ENCODE measurements at regions not wholly inside any gene's neighbourhood (a gene's known extent, or its start where the extent isn't known, plus 50 kb on each side); places are given as distances from the start of the nearest gene placed in this dataset.

GRCh38 chr3:182357928-182358327 lies 435.4 kb upstream of the ATP11B start:
- DNase-seq (ENCODE audit: low spot score), result no peak

DNA sequence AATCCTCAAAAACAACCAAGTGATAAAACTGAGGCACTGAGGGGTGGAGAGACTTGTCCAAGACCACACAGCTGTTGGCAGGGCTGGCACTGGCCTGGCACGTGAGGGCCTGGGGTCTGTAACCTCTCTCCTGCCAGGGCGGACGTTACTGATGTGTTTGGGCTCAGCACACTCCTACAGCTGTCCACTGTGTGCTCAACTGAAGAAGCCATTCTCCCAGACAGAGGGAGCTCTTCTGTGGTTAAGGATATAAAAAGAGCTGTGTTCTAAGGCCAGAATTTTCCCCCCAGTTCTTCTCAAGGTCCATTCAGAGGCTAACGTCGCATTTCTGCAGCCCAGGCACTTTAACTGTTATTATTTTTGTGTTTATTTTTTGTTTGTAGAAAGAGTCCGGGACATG lies 429.0 kb upstream of the ATP11B start:
- DNase-seq (ENCODE audit: low spot score), result no peak

DNA sequence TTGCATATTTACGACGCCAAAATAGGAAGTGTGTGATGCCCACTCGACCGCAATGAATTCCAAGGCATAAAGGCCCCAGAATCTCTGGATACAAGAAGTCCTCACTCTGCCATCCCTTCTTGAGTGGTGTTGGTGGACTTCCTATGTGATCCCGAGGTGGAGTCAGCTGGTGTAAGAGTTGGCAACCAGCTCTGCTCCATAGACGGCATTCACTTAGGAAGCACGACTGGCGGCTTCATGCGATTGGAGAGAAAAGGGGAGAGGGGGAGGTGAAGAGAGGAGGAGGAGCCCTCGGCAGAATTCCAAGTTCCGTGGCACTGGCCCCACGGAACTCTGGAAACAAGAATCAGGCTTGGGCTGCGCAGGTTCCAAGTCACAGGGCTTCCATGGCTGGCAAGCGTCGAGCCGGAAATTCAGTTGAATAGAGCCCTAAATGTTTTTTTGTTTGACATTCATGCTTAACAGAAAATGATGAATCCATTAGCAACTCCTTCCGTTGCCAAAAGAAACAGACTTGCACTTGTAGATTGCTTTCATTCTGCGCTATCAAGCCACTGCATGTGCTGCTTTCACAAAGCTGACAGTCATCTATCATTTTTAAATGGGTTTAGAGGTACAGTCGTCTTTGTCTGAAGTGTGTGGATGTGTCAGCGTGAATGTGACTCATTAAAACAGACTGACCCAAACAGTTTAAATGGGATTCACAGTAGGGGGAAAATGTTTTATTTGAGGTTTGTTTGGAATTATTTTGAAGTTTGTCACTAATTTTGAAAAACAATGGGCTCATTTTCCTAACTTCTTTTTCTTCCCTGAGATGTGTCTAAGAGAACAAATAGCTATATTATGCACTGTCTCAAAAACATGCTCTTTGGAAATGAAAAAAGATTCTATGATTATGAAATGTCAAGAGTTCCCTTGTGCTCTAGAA lies 428.3 kb upstream of the ATP11B start:
- no peak for DNase-seq (ENCODE audit: low spot score)

- DNase-seq (ENCODE audit: low spot score), result no peak
These were observed 426.6 kb upstream of the ATP11B start for GRCh38 chr3:182366746-182367145.

DNA sequence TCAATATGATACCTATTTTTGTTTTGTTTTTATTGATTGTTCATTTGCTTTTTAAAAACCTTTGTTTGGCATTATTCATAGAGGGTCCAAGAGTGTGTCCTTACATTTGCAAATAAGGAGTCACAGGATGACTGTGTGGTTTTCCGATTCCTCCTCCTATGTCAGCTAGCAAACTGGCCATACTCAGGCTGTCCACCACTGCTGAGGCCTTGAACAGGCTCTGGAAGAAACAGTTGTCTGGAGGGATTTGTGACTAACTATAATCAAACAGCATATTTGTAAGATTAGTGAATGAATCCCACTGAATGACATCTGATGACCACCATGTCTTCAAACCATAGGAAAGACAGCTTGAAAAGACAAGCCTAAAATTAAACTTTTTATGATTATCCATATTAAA lies 423.4 kb upstream of the ATP11B start:
- no peak for DNase-seq (ENCODE audit: low spot score)

GRCh38 chr3:182370949-182371348 lies 422.4 kb upstream of the ATP11B start:
- DNase-seq (ENCODE audit: low spot score), result no peak

GRCh38 chr3:182375916-182376315 lies 417.4 kb upstream of the ATP11B start:
- DNase-seq (ENCODE audit: low spot score), result no peak

- no peak for DNase-seq (ENCODE audit: low spot score)
These were observed 411.0 kb upstream of the ATP11B start for GRCh38 chr3:182382112-182382857.

DNA sequence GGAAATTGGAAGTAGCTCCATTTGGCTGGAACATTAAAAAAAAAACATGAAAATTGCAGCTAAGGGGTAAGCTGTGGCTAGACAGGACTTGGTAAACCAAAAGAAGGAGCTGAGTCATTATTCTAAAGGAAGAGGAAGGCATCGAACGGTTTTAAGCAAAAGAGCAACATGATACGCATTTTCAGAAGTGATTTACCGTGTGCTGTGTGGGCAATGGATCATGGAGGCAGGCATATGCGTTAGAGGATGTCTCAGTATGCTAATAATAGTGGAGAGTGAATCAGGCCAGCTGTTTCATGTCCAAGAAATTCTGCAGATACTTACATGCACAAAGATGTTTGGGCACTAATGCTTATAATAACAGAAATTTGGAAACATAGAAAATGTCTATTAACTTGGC lies 409.1 kb upstream of the ATP11B start:
- no peak for DNase-seq (ENCODE audit: low spot score)

GRCh38 chr3:182385356-182385755 lies 407.9 kb upstream of the ATP11B start:
- no peak for DNase-seq (ENCODE audit: low spot score)

GRCh38 chr3:182388506-182388905 lies 404.8 kb upstream of the ATP11B start:
- DNase-seq (ENCODE audit: low spot score), result no peak

- DNase-seq (ENCODE audit: low spot score), result no peak
These were observed 404.1 kb upstream of the ATP11B start for GRCh38 chr3:182389071-182389815.

DNA sequence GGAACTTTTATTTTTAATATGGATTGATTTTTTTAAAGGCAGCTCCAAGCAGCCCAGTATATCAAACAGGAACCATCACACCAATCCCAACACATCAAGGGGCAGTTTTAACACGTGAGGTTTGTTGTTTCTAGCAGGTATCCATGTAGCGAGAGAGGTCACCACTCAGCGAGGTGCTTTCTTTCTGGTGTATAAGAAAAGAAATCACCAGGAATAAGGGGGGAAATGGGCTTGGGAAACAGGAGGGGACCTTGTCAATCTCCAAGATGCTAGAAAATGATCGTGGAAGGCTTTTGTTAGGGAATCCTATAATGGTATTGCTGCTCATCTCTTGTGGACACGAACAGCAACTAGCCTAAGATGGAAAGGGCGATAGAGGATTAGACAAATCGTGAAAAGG lies 402.9 kb upstream of the ATP11B start:
- no peak for DNase-seq (ENCODE audit: low spot score)

- DNase-seq (ENCODE audit: low spot score), result no peak
These were observed 400.9 kb upstream of the ATP11B start for GRCh38 chr3:182392182-182392937.

DNA sequence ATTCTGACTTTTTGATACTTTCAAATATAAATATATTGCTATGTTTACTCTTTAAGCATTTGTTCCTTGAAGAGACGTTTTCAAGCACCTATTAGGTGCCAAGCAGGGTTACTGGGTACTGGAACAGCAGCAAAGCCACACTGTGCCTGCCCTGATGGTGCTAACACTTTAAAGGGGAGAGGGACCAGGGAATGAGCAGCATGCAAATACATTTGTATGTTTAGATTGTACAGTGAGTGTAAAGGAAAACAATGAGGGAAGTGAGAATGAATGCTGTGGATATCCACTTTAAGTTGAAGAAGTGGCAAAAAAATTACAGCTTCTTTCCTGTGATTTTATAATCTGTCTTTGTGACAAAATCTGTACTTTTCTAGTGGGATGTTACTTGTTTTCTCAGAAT lies 400.2 kb upstream of the ATP11B start:
- DNase-seq (ENCODE audit: low spot score), result no peak

DNA sequence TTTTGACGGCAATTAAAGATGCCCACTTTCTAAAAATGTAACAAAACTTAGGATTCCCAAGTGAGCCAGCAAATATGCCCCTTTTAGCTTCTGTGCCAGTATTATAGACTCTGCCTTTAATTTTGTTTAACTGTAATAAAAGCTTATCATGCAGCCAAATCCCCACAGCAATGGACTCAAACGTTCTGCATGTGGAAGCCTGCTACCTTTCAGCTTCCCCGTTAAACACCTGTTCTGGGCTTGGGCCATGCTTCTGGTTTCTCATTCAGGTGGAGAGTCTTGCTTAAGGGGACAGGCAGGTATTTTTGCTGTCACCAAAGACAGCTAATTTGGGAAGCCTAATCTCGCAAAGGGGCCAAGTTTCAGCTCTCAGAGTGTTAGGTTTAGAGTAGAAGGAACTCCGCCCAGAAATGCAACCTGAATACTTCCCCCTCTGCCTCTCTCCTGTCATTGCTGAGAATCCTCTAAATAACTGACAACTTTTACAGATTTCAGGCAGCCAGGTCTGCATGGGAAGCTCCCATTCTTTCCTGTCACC lies 399.4 kb upstream of the ATP11B start:
- DNase-seq (ENCODE audit: low spot score), result no peak

GRCh38 chr3:182397164-182397563 lies 396.1 kb upstream of the ATP11B start:
- DNase-seq (ENCODE audit: low spot score), result no peak

DNA sequence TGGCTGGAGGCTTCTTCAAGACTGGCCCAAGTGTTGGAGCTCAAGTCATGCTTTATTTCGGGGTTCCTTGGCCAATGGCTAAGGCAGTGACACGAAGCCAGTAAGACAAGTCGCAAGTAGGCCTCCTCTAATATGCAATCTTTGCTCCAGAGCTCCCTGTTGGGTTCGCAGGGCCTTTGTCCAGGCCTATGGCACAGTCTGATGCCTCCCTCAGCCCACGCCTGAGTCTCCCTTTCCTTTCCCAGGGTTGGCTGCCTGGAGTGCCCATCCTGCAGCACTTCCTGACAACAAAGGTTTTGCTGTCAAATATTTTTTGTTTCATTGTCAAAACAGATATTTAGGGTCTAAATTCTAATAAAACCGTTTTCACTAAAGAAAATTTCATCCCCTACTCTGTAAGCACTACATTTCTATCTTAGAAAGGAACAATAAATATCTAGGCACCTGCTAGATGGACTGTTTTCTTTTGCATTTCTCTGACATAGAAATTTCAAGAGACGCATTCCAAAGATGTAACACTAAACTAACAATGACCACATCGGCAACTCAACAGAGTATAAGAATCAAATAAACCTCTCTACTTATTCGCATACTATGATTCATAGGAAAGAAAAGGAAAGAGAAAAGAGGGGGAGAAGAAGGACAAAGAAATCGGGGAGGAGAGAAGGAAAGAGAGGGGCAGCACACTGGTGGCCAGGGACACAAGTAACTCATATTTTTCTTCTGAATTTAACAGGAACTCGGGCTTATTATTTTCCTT lies 393.1 kb upstream of the ATP11B start:
- no peak for DNase-seq (ENCODE audit: low spot score)

DNA sequence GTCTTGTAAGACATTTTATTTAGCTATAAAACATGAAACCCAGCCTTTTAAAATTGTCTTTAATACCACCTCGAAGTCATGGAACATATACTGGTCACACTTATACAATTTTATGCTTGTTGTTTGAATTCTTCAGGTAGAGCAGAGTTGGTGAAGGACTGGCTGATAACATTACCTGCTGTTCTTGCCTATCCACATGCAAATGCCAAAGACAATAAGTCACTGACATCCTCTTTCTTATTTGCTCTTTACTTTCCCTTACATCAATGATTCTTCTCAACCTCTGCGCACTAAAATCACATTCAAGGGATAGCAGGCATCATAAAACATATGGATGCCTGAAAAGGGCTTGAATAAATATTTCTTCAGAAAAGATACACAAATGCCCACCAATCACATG lies 392.5 kb upstream of the ATP11B start:
- DNase-seq (ENCODE audit: low spot score), result no peak

DNA sequence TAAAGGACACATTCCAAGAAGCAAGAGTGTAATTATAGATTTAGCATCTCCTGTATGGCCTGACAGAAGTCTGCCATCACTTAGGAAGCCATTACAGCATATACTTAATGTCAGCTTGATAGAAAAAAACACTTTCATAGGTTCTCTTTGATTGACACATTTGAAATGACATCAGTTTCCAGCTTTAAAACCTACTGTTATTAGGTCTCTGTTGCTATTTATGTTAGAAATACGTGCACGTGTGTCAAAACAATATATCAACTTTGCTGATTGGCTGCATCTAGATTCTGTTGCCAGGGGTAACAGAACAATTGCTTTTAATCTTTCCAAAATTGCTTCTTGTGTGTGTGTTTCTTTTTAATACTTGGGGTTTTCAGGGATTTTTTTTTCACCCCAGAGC lies 389.3 kb upstream of the ATP11B start:
- no peak for DNase-seq (ENCODE audit: low spot score)

- DNase-seq (ENCODE audit: low spot score), result no peak
These were observed 387.5 kb upstream of the ATP11B start for GRCh38 chr3:182405759-182406158.

Data from hematopoietic multipotent progenitor cell treated with erythropoietin and hydrocortisone succinate and interleukin-3 and kit ligand, for 15 days (in vitro differentiated cells).